Endothelial cell of umbilical vein (primary cell): ENCODE measurements at regions not wholly inside any gene's neighbourhood (a gene's known extent, or its start where the extent isn't known, plus 50 kb on each side); places are given as distances from the start of the nearest gene placed in this dataset.

Source experiments
- BruUV-seq: library from RNA; stranded (reverse); fragments of 400-500 nt; replicated peaks from 2 replicates; lab custom pipeline; 2021; lab: Mats Ljungman, UMichigan
- CTCF ChIA-PET: fragments of 300-600, 350-600 bp; sonication (Branson Sonifier 250); formaldehyde crosslinking; loops from one replicate; lab custom pipeline; 2021; ENCODE audit warnings: antibody characterized with exemption, inconsistent platforms; lab: Charles Lee
- POLR2A ChIA-PET: fragments of 300-600, 350-600 bp; sonication (Branson Sonifier 250); formaldehyde crosslinking; loops from one replicate; lab custom pipeline; 2021; ENCODE audit warnings: antibody characterized with exemption, inconsistent platforms; lab: Charles Lee
- DNase-seq: peaks from one replicate; pipeline ENCODE4 v3.0.0-alpha.2; 2011; ENCODE audit warnings: low read depth, low spot score
- FAIRE-seq: peaks from 2 replicates; lab custom pipeline; 2011; peaks lifted over from hg19 to GRCh38; lab: Jason Lieb, UNC
- H2AFZ ChIP-seq: 2 replicates; pipeline ENCODE4 v1.6.0; 2012; ENCODE audit warnings: low read depth, low read length, control low read depth, inconsistent platforms
- H3K27ac ChIP-seq: 2 replicates; pipeline ENCODE4 v1.5.1; 2011; ENCODE audit warnings: low read depth, mild to moderate bottlenecking, control low read depth, low read length, moderate library complexity; ENCODE audit not compliant: insufficient read depth
- H3K27me3 ChIP-seq, 2 experiments: 2 replicates each; pipeline versions ENCODE4 v1.6.0 to v1.6.1; 2011; ENCODE audit warnings: low read length in 2 of 2, mixed read lengths in 1 of 2; ENCODE audit not compliant: control insufficient read depth in 2 of 2, insufficient read depth in 2 of 2
- H3K36me3 ChIP-seq, 2 experiments: 2 replicates in 1 of 2; 3 replicates in 1 of 2; pipeline ENCODE4 v1.5.1; 2011; ENCODE audit warnings: low read length in 2 of 2, mild to moderate bottlenecking in 1 of 2, moderate library complexity in 1 of 2; ENCODE audit not compliant: control insufficient read depth in 2 of 2, insufficient read depth in 2 of 2; ENCODE audit errors: extremely low read depth in 1 of 2
- H3K4me1 ChIP-seq: 3 replicates; pipeline ENCODE4 v1.5.1; 2011; ENCODE audit warnings: mild to moderate bottlenecking, low read length; ENCODE audit not compliant: control insufficient read depth, insufficient read depth; ENCODE audit errors: extremely low read depth
- H3K4me2 ChIP-seq: 2 replicates; pipeline ENCODE4 v1.6.1; 2011; ENCODE audit warnings: low read length, control low read depth, mixed read lengths; ENCODE audit not compliant: insufficient read depth
- H3K4me3 ChIP-seq, 3 experiments: fragments of 200-600 bp in 1 of 3; sonication (generic), shearing (Covaris generic) in 1 of 3; replicated peaks in 1 of 3; 2 replicates each; pipeline ENCODE4 v1.5.1; 2011 to 2016; ENCODE audit warnings: control low read depth in 3 of 3, low read length in 3 of 3, mild to moderate bottlenecking in 2 of 3, inconsistent platforms in 1 of 3, low read depth in 1 of 3, moderate library complexity in 1 of 3; ENCODE audit not compliant: insufficient read depth in 1 of 3
- H3K79me2 ChIP-seq: 2 replicates; pipeline ENCODE4 v1.6.0; 2012; ENCODE audit warnings: low read length, inconsistent platforms; ENCODE audit not compliant: control insufficient read depth, insufficient read depth
- H3K9ac ChIP-seq: replicated peaks from 2 replicates; pipeline ENCODE3; 2011; ENCODE audit warnings: low read length, control low read depth; ENCODE audit not compliant: insufficient read depth; ENCODE audit errors: extremely low read depth
- H3K9me1 ChIP-seq: replicated peaks from 3 replicates; pipeline ENCODE4 v1.6.0; 2011; ENCODE audit warnings: mild to moderate bottlenecking, low read length; ENCODE audit not compliant: control insufficient read depth, insufficient read depth; ENCODE audit errors: extremely low read depth
- H3K9me3 ChIP-seq: replicated peaks from 2 replicates; pipeline ENCODE4 v1.5.1; 2012; ENCODE audit warnings: low read length, inconsistent platforms; ENCODE audit not compliant: control insufficient read depth, insufficient read depth
- H4K20me1 ChIP-seq: replicated peaks from 2 replicates; pipeline ENCODE3; 2011; ENCODE audit warnings: mild to moderate bottlenecking, low read length; ENCODE audit not compliant: control insufficient read depth, insufficient read depth; ENCODE audit errors: extremely low read depth
- CTCF ChIP-seq, 2 donors: IDR thresholded peaks; 1 replicate in 1 of 2; 2 replicates in 1 of 2; pipeline ENCODE4 v1.5.1; 2011; ENCODE audit warnings: low read length in 2 of 2, mild to moderate bottlenecking in 2 of 2, moderate library complexity in 2 of 2, control low read depth in 1 of 2, inconsistent platforms in 1 of 2, low read depth in 1 of 2; ENCODE audit not compliant: insufficient read depth in 1 of 2; ENCODE audit errors: extremely low read depth in 1 of 2
- EZH2 ChIP-seq: IDR thresholded peaks from 2 replicates; pipeline ENCODE4 v1.6.1; 2012; ENCODE audit warnings: borderline replicate concordance, low read depth, mild to moderate bottlenecking, moderate library complexity, low read length, inconsistent platforms; ENCODE audit not compliant: severe bottlenecking
- FOS ChIP-seq: IDR thresholded peaks from 2 replicates; pipeline ENCODE4 v1.6.1; 2011; ENCODE audit warnings: mild to moderate bottlenecking, low read length, moderate library complexity, borderline replicate concordance; ENCODE audit not compliant: insufficient read depth
- GATA2 ChIP-seq: IDR thresholded peaks from 2 replicates; pipeline ENCODE4 v1.7.0; 2011; ENCODE audit warnings: low read depth, mild to moderate bottlenecking, moderate library complexity, mixed read lengths, low read length; ENCODE audit not compliant: insufficient read length, insufficient read depth
- JUN ChIP-seq: IDR thresholded peaks from 2 replicates; pipeline ENCODE4 v1.6.1; 2011; ENCODE audit warnings: borderline replicate concordance, low read depth; ENCODE audit not compliant: insufficient read length, insufficient read depth
- MAX ChIP-seq: IDR thresholded peaks from 2 replicates; pipeline ENCODE4 v1.6.1; 2011; ENCODE audit not compliant: insufficient read depth, insufficient read length
- MYC ChIP-seq: IDR thresholded peaks from one replicate; pipeline ENCODE4 v1.6.1; 2011; ENCODE audit warnings: mild to moderate bottlenecking, low read depth, low read length
- POLR2A ChIP-seq: IDR thresholded peaks from 2 replicates; pipeline ENCODE4 v1.6.1; 2012; ENCODE audit warnings: low read depth, mild to moderate bottlenecking, control low read depth, low read length
- POLR2AphosphoS5 ChIP-seq: IDR thresholded peaks from 2 replicates; pipeline ENCODE4 v1.6.1; 2012; ENCODE audit warnings: low read depth, mild to moderate bottlenecking, control low read depth, low read length, moderate library complexity; ENCODE audit not compliant: insufficient read depth
- dilution Hi-C: fragments of 300-500 bp; cut with MboI; formaldehyde crosslinking; loops from one replicate; pipeline ENCODE4 v1.15.0; 2019; ENCODE audit warnings: low sequenced_read_pairs; ENCODE audit not compliant: extremely low pct_ligation_motif_present
- intact Hi-C: fragments of 100-400 bp; cut with micrococcal nuclease; formaldehyde crosslinking; loops from one replicate; pipeline ENCODE4 v1.10.0; 2022

- TF ChIP-seq EZH2 (no peak), CTCF (IDR thresholded peaks at IDR 0.05; ENCODE audit: extremely low read depth in 1 of 2, insufficient read depth in 1 of 2, low read depth in 1 of 2, low read length in 2 of 2) (no peak), POLR2AphosphoS5 (no peak), MAX (no peak), POLR2A (no peak), GATA2 (no peak), JUN (no peak), FOS (no peak), MYC (no peak)
Observed at GRCh38 chr13:75165543-75166230, 316.3 kb downstream of the TBC1D4 start.

More at GRCh38 chr13:75165543-75166230, 316.3 kb downstream of the TBC1D4 start:
- Histone ChIP-seq H3K27ac (no peak overlapping the region), H3K4me3 (no peak overlapping the region), H3K27me3 (no peaks in the 10 kb centered on the region), H3K4me1 (no peaks in the 10 kb centered on the region), H3K9me3 (no peaks in the 10 kb centered on the region), H3K9ac (no peak overlapping the region), H2AFZ (no peak overlapping the region), H3K79me2 (no peaks in the 10 kb centered on the region), H4K20me1 (no peaks in the 10 kb centered on the region), H3K36me3 (no peaks in the 10 kb centered on the region), H3K9me1 (no peaks in the 10 kb centered on the region), H3K4me2 (no peak overlapping the region)
- FAIRE-seq (no peak), DNase-seq (no peak)
- ChIA-PET POLR2A (no interaction called here), CTCF (no interaction called here)
- intact Hi-C loops: no loop called here
- dilution Hi-C loops: no loop called here
- no TSS peak for BruUV-seq
